Ovary (tissue), 3 donors: ENCODE measurements at regions not wholly inside any gene's neighbourhood (a gene's known extent, or its start where the extent isn't known, plus 50 kb on each side); places are given as distances from the start of the nearest gene placed in this dataset.

ENCODE experiments used
- POLR2A ChIP-seq: fragments of 450-650 bp; IDR thresholded peaks from one replicate; pipeline ENCODE4 v1.6.1; 2017; ENCODE audit warnings: antibody characterized with exemption, mild to moderate bottlenecking, moderate library complexity
- TF ChIP-seq, protein P1 (sequence below), 3 donors: fragments of 450-650 bp in 2 of 3; fragments of 200-600 bp in 1 of 3; IDR thresholded peaks; one replicate each; pipeline versions ENCODE4 v1.5.1 to v1.8.0; 2016 to 2022; ENCODE audit warnings: antibody characterized with exemption in 3 of 3, mild to moderate bottlenecking in 1 of 3
- donor health status: DM: no; HTN: no; CAD: no.

DNA sequence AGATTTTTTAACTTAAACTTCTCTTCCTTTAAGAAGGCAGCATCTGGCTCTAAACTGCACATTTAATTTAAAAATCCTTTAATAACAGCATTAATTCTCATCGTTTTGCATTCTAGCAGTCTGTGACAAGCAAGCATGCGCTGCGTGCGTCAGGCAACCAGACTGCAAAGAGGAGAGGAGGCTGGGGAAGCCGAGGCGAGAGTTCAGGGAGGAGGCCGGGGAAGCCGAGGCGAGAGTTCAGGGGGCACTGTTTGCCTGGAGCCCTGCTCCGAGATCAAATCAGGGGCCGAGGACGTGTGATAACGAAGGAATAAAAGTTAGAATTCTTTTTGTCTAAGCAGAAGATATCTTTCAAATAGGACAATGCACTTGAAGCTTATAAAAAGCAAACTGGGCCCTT is 435.7 kb downstream of the EFNB2 start:
- TF ChIP-seq, protein P1, sequence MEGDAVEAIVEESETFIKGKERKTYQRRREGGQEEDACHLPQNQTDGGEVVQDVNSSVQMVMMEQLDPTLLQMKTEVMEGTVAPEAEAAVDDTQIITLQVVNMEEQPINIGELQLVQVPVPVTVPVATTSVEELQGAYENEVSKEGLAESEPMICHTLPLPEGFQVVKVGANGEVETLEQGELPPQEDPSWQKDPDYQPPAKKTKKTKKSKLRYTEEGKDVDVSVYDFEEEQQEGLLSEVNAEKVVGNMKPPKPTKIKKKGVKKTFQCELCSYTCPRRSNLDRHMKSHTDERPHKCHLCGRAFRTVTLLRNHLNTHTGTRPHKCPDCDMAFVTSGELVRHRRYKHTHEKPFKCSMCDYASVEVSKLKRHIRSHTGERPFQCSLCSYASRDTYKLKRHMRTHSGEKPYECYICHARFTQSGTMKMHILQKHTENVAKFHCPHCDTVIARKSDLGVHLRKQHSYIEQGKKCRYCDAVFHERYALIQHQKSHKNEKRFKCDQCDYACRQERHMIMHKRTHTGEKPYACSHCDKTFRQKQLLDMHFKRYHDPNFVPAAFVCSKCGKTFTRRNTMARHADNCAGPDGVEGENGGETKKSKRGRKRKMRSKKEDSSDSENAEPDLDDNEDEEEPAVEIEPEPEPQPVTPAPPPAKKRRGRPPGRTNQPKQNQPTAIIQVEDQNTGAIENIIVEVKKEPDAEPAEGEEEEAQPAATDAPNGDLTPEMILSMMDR (IDR thresholded peaks at IDR 0.05), result no peak
- TF ChIP-seq POLR2A, result no peak
